NT2/D1 (cell line): ENCODE measurements at regions not wholly inside any gene's neighbourhood (a gene's known extent, or its start where the extent isn't known, plus 50 kb on each side); places are given as distances from the start of the nearest gene placed in this dataset.

Experiments
- SUZ12 ChIP-seq: IDR thresholded peaks from 2 replicates; pipeline ENCODE4 v1.6.1; 2011; ENCODE audit not compliant: insufficient read length, insufficient read depth; ENCODE audit errors: extremely low read depth
- YY1 ChIP-seq: IDR thresholded peaks from 2 replicates; pipeline ENCODE4 v1.6.1; 2011; ENCODE audit not compliant: insufficient read length, insufficient read depth
- ZNF274 ChIP-seq: IDR thresholded peaks from 2 replicates; pipeline ENCODE4 v1.6.1; 2011; ENCODE audit warnings: mild to moderate bottlenecking, low read depth, low read length

- TF ChIP-seq YY1: no peak
- no peak for TF ChIP-seq ZNF274
- TF ChIP-seq SUZ12: no peak
Measured at GRCh38 chr2:145760781-145761649, 1241.1 kb upstream of the ZEB2 start.
